ENCODE measurements at regions not wholly inside any gene's neighbourhood (a gene's known extent, or its start where the extent isn't known, plus 50 kb on each side); places are given as distances from the start of the nearest gene placed in this dataset.

DNA sequence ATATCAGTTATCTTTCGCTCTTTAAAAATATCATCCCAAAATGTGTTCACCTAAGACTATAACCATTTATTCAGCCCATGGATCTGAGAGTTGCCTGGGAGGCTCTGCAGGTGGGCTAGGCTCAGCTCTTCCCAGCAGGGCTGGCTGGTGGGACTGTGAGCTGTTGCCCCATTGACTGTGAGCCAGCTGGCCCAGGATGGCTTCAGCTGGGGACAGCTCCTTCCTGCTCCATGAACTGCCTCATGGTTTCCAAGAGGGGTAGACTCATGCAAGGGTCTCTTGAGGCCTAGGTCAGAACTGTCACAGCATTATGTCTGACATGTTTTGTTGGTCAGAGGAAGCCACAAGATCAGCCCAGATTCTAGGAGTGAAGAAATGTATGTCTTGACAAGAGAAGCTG is 114.1 kb upstream of the E2F7 start:
- Histone ChIP-seq H3K9ac (ENCODE audit: low read depth, low read length, poor library complexity, severe bottlenecking) (no peak overlapping the region), H4K20me1 (ENCODE audit: insufficient read depth, low read length, poor library complexity, severe bottlenecking) (no peaks in the 10 kb centered on the region), H3K9me3 (ENCODE audit: insufficient read depth, low read depth, low read length) (no peaks in the 10 kb centered on the region), H3F3A (ENCODE audit: low read depth) (no peaks in the 10 kb centered on the region), H3K4me3 (ENCODE audit: low read length, poor library complexity, severe bottlenecking) (no peak overlapping the region), H3K79me2 (ENCODE audit: insufficient read depth, low read length) (no peaks in the 10 kb centered on the region), H2AFZ (ENCODE audit: low read length) (no peak overlapping the region), H3K27me3 (ENCODE audit: insufficient read depth, low read length, poor library complexity, severe bottlenecking) (no peaks in the 10 kb centered on the region), H3K4me2 (ENCODE audit: low read depth, low read length, poor library complexity, severe bottlenecking) (no peak overlapping the region), H3K4me1 (ENCODE audit: insufficient read depth, low read length, poor library complexity, severe bottlenecking) (no peaks in the 10 kb centered on the region), H3K9me2 (replicated peaks; ENCODE audit: low read depth, low read length) (no peaks in the 10 kb centered on the region), H3K36me3 (ENCODE audit: insufficient read depth, low read length) (no peaks in the 10 kb centered on the region)
- no peak for TF ChIP-seq EZH2phosphoT487 (IDR thresholded peaks at IDR 0.05; ENCODE audit: borderline replicate concordance)
- TF ChIP-seq, protein P1, sequence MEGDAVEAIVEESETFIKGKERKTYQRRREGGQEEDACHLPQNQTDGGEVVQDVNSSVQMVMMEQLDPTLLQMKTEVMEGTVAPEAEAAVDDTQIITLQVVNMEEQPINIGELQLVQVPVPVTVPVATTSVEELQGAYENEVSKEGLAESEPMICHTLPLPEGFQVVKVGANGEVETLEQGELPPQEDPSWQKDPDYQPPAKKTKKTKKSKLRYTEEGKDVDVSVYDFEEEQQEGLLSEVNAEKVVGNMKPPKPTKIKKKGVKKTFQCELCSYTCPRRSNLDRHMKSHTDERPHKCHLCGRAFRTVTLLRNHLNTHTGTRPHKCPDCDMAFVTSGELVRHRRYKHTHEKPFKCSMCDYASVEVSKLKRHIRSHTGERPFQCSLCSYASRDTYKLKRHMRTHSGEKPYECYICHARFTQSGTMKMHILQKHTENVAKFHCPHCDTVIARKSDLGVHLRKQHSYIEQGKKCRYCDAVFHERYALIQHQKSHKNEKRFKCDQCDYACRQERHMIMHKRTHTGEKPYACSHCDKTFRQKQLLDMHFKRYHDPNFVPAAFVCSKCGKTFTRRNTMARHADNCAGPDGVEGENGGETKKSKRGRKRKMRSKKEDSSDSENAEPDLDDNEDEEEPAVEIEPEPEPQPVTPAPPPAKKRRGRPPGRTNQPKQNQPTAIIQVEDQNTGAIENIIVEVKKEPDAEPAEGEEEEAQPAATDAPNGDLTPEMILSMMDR (conservative IDR thresholded peaks at IDR 0.05; ENCODE audit: low read length) = no peak

GRCh38 chr12:77167801-77168200 is 102.4 kb upstream of the E2F7 start:
- no peaks in the 10 kb centered on the region for H3K79me2 ChIP-seq (ENCODE audit: insufficient read depth, low read length)
- no peaks in the 10 kb centered on the region for H3K9me2 ChIP-seq (replicated peaks; ENCODE audit: low read depth, low read length)
- no peaks in the 10 kb centered on the region for H3K4me1 ChIP-seq (ENCODE audit: insufficient read depth, low read length, poor library complexity, severe bottlenecking)
- no peak overlapping the region for H3K4me3 ChIP-seq (ENCODE audit: low read length, poor library complexity, severe bottlenecking)
- no peak overlapping the region for H2AFZ ChIP-seq (ENCODE audit: low read length)
- no peak overlapping the region for H3K9ac ChIP-seq (ENCODE audit: low read depth, low read length, poor library complexity, severe bottlenecking)
- no peak overlapping the region for H3K4me2 ChIP-seq (ENCODE audit: low read depth, low read length, poor library complexity, severe bottlenecking)
- no peak for TF ChIP-seq EZH2phosphoT487 (IDR thresholded peaks at IDR 0.05; ENCODE audit: borderline replicate concordance)
- TF ChIP-seq, protein P1 (conservative IDR thresholded peaks at IDR 0.05; ENCODE audit: low read length) = no peak
- no peaks in the 10 kb centered on the region for H3F3A ChIP-seq (ENCODE audit: low read depth)
- H4K20me1 ChIP-seq (ENCODE audit: insufficient read depth, low read length, poor library complexity, severe bottlenecking) = no peaks in the 10 kb centered on the region
- no peaks in the 10 kb centered on the region for H3K9me3 ChIP-seq (ENCODE audit: insufficient read depth, low read depth, low read length)
- no peaks in the 10 kb centered on the region for H3K36me3 ChIP-seq (ENCODE audit: insufficient read depth, low read length)
- no peaks in the 10 kb centered on the region for H3K27me3 ChIP-seq (ENCODE audit: insufficient read depth, low read length, poor library complexity, severe bottlenecking)

GRCh38 chr12:77166696-77167095 is 101.3 kb upstream of the E2F7 start:
- no peaks in the 10 kb centered on the region for H3F3A ChIP-seq (ENCODE audit: low read depth)
- H3K36me3 ChIP-seq (ENCODE audit: insufficient read depth, low read length) = no peaks in the 10 kb centered on the region
- H3K9me2 ChIP-seq (replicated peaks; ENCODE audit: low read depth, low read length) = no peaks in the 10 kb centered on the region
- H3K9ac ChIP-seq (ENCODE audit: low read depth, low read length, poor library complexity, severe bottlenecking) = no peak overlapping the region
- H4K20me1 ChIP-seq (ENCODE audit: insufficient read depth, low read length, poor library complexity, severe bottlenecking) = no peaks in the 10 kb centered on the region
- no peaks in the 10 kb centered on the region for H3K9me3 ChIP-seq (ENCODE audit: insufficient read depth, low read depth, low read length)
- H3K4me3 ChIP-seq (ENCODE audit: low read length, poor library complexity, severe bottlenecking) = no peak overlapping the region
- no peaks in the 10 kb centered on the region for H3K27me3 ChIP-seq (ENCODE audit: insufficient read depth, low read length, poor library complexity, severe bottlenecking)
- H3K4me1 ChIP-seq (ENCODE audit: insufficient read depth, low read length, poor library complexity, severe bottlenecking) = no peaks in the 10 kb centered on the region
- TF ChIP-seq, protein P1 (conservative IDR thresholded peaks at IDR 0.05; ENCODE audit: low read length) = no peak
- TF ChIP-seq EZH2phosphoT487 (IDR thresholded peaks at IDR 0.05; ENCODE audit: borderline replicate concordance) = no peak
- H3K4me2 ChIP-seq (ENCODE audit: low read depth, low read length, poor library complexity, severe bottlenecking) = no peak overlapping the region
- no peaks in the 10 kb centered on the region for H3K79me2 ChIP-seq (ENCODE audit: insufficient read depth, low read length)
- H2AFZ ChIP-seq (ENCODE audit: low read length) = no peak overlapping the region

All from Loucy (cell line).